Brain microvascular endothelial cell (primary cell): ENCODE measurements at regions not wholly inside any gene's neighbourhood (a gene's known extent, or its start where the extent isn't known, plus 50 kb on each side); places are given as distances from the start of the nearest gene placed in this dataset.

Experiments used
- DNase-seq: peaks from one replicate; pipeline ENCODE4 v3.0.0-alpha.2; 2020
- H3K27ac ChIP-seq: fragments of 250-450 bp; sonication (Bioruptor Pico); 2 replicates; pipeline ENCODE4 v1.5.1; 2020; ENCODE audit warnings: mild to moderate bottlenecking, moderate library complexity
- H3K27me3 ChIP-seq: fragments of 250-450 bp; sonication (Bioruptor Pico); replicated peaks from 2 replicates; pipeline ENCODE4 v1.5.1; 2020; ENCODE audit warnings: mild to moderate bottlenecking
- H3K36me3 ChIP-seq: fragments of 250-450 bp; sonication (Bioruptor Pico); replicated peaks from 2 replicates; pipeline ENCODE4 v1.5.1; 2020; ENCODE audit warnings: mild to moderate bottlenecking
- H3K4me3 ChIP-seq: 2 replicates; pipeline ENCODE4 v1.5.1; 2011; ENCODE audit warnings: low read depth, mild to moderate bottlenecking, control low read depth, low read length, moderate library complexity
- in situ Hi-C: cut with HindIII; loops from 2 replicates; pipeline ENCODE4 v1.10.0; 2017; ENCODE audit warnings: low sequenced_read_pairs, low pct_ligation_motif_present
- TF ChIP-seq, protein P1 (sequence below): IDR thresholded peaks from 2 replicates; pipeline ENCODE4 v1.5.1; 2011; ENCODE audit warnings: low read depth, mild to moderate bottlenecking, moderate library complexity, low read length, control low read depth, inconsistent platforms; ENCODE audit errors: missing control alignments

DNA sequence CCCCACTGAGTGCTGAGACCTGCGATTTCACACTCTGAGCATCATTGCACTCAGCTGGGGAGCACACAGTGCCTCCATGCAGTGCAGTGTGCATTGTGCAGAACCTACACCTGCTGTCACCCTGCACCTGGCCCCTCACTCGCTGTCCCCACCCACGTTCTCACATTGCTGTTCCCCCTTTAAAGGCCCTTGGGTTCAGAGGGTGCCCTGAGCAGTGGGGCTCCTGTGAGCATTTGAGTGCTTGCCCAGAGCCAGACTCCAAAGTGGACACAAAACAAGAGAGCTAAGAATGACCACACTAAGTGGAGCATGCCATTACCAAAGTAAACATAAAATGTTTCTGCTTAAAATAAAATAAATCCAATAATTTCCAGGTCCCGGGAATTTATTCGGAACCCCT is 131.0 kb upstream of the CST7 start:
- Histone ChIP-seq H3K27ac (no peak overlapping the region), H3K27me3 (no peaks in the 10 kb centered on the region), H3K4me3 (no peak overlapping the region), H3K36me3 (no peaks in the 10 kb centered on the region)
- TF ChIP-seq, protein P1, sequence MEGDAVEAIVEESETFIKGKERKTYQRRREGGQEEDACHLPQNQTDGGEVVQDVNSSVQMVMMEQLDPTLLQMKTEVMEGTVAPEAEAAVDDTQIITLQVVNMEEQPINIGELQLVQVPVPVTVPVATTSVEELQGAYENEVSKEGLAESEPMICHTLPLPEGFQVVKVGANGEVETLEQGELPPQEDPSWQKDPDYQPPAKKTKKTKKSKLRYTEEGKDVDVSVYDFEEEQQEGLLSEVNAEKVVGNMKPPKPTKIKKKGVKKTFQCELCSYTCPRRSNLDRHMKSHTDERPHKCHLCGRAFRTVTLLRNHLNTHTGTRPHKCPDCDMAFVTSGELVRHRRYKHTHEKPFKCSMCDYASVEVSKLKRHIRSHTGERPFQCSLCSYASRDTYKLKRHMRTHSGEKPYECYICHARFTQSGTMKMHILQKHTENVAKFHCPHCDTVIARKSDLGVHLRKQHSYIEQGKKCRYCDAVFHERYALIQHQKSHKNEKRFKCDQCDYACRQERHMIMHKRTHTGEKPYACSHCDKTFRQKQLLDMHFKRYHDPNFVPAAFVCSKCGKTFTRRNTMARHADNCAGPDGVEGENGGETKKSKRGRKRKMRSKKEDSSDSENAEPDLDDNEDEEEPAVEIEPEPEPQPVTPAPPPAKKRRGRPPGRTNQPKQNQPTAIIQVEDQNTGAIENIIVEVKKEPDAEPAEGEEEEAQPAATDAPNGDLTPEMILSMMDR: no peak
- DNase-seq: no peak
- in situ Hi-C loops: no loop called here

DNA sequence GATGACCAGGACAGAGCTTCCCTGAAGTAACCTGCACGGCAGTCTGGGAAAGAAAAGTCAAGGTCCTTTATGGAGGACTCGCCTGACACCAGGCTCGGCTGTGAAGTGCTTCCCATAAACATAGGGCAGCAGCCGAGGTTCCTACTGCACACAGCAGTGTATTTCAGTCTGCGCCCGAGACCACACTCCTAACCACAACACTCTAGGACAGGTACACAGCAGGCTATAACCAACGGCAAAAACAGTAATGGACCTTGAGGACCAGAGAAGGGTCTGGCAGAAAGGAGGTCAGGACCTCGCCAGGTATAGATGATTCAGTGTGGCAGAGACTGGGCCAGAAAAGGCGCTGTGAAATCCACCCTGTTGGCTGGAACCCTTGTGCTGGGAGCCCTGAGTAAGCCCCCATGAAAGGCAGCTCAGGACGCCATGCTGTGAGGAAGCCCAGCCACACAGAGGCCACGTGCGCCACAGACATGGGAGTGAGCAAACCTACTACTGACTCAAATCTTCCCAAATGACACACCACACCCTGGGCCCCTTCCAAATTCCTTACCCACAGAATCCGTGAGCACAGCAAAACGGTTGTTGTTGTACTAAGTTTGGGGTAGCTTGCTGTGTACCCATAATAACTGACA is 129.6 kb upstream of the CST7 start:
- H3K27ac ChIP-seq: no peak overlapping the region
- H3K27me3 ChIP-seq: no peaks in the 10 kb centered on the region
- H3K4me3 ChIP-seq: no peak overlapping the region
- no peak for DNase-seq
- H3K36me3 ChIP-seq: no peaks in the 10 kb centered on the region
- TF ChIP-seq, protein P1: no peak
- in situ Hi-C loops: no loop called here

DNA sequence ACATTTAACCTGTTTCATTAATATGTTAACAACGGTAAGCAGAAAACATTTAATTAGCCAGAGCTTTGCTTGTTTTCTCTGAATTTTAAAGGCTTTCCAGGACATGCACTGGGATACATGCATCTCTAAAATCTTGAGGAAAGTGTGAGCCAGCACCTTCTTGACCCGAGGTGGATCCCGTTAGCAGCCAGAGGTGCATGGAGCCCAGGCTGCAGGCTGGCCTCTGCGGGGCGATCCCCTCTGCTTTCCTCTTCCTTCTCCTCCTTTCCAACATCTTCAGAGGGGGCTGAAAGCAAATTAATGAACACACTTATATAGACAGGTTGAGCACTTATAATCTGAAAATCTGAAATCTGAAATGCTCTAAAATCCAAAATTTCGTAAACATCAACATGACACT is 128.7 kb upstream of the CST7 start:
- DNase-seq: no peak
- H3K27me3 ChIP-seq: no peaks in the 10 kb centered on the region
- no peaks in the 10 kb centered on the region for H3K36me3 ChIP-seq
- TF ChIP-seq, protein P1: no peak
- H3K27ac ChIP-seq: no peak overlapping the region
- in situ Hi-C loops: no loop called here
- no peak overlapping the region for H3K4me3 ChIP-seq

DNA sequence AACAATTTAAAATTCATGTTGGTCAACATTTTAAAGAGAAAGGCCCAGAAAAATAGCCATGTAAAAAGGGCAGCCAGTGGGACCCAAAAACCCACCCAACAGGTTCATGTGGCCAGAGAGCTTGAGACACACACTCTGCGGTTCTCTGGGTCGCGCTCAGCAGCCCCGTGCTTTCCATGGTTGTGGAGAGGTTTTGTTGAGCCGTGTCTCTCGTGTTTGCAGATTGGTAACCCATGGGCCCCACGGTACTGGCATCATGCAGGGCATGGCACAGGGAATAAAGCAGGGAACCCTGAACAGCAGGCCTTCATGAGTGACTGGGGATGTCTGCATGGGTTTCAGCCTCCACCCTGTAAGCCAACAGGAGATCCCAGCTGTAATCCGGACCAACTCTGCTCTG is 127.7 kb upstream of the CST7 start:
- no peak for DNase-seq
- no peak overlapping the region for H3K27ac ChIP-seq
- in situ Hi-C loops: no loop called here
- H3K4me3 ChIP-seq: no peak overlapping the region
- TF ChIP-seq, protein P1: no peak
- no peaks in the 10 kb centered on the region for H3K36me3 ChIP-seq
- no peaks in the 10 kb centered on the region for H3K27me3 ChIP-seq

DNA sequence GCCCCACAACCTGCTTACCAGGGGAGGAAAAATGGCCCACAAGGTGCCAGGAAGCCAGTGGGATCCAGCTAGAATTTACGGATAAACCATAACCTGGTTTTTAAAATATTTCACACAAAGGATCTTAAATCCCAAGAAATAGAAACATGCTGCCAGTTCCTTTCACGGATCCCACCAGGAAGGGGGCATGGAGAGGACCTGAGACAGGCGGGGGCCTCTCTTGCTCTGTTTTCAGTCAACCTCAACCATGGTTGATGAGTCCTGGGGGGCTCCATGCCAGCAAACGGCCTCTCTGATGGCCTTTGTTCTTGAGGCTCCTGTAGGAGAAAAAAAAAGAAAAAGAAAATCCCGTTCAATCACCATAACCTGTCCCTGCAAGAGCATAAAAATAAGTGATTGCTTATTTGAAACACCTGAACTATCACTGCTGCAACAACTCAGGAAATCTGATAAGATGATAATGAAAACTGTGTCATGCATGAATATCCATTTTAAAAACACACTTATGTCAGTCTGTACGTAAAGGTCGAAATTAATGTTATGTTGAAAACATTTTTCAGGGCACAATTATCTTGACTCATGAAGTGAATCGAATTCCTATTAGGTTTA is 125.8 kb upstream of the CST7 start:
- no peak overlapping the region for H3K4me3 ChIP-seq
- no peak overlapping the region for H3K27ac ChIP-seq
- in situ Hi-C loops: no loop called here
- TF ChIP-seq, protein P1: no peak
- no peaks in the 10 kb centered on the region for H3K36me3 ChIP-seq
- H3K27me3 ChIP-seq: no peaks in the 10 kb centered on the region
- no peak for DNase-seq
